ENCODE measurements at regions not wholly inside any gene's neighbourhood (a gene's known extent, or its start where the extent isn't known, plus 50 kb on each side); places are given as distances from the start of the nearest gene placed in this dataset.

GRCh38 chr4:29075366-29075765 is 1644.8 kb upstream of the PCDH7 start:
- Histone ChIP-seq H3K4me1 (no peaks in the 10 kb centered on the region), H3K27me3 (no peaks in the 10 kb centered on the region), H3K4me3 (no peak overlapping the region), H3K9me3 (peaks cover 0 to 19% (median 14%) of the 10 kb centered on the region in 4 donors), H3K27ac (replicated peaks in 1 of 4) (no peak overlapping the region), H3K36me3 (no peaks in the 10 kb centered on the region)
- intact Hi-C loops (cut with DNase I) = no loop called here
- 95% methylated on average over 6 of the region's 6 CpGs for WGBS
- TF ChIP-seq CTCF (IDR thresholded peaks at IDR 0.05) (no peak), EP300 (IDR thresholded peaks at IDR 0.05) (no peak), POLR2A (IDR thresholded peaks at IDR 0.05; ENCODE audit: low read depth) (no peak), POLR2AphosphoS5 (IDR thresholded peaks at IDR 0.05) (no peak)
- no peak for DNase-seq (ENCODE audit: extremely low spot score)

GRCh38 chr4:29079260-29079659 is 1640.9 kb upstream of the PCDH7 start:
- Histone ChIP-seq H3K36me3 (no peaks in the 10 kb centered on the region), H3K4me1 (no peaks in the 10 kb centered on the region), H3K4me3 (no peak overlapping the region), H3K9me3 (no peaks in the 10 kb centered on the region), H3K27me3 (no peaks in the 10 kb centered on the region), H3K27ac (replicated peaks in 1 of 4) (no peak overlapping the region)
- no peak for DNase-seq (ENCODE audit: extremely low spot score)
- intact Hi-C loops (cut with DNase I) = no loop called here
- no peak for TF ChIP-seq POLR2A (IDR thresholded peaks at IDR 0.05; ENCODE audit: low read depth)
- no peak for TF ChIP-seq EP300 (IDR thresholded peaks at IDR 0.05)
- no peak for TF ChIP-seq CTCF (IDR thresholded peaks at IDR 0.05)
- no peak for TF ChIP-seq POLR2AphosphoS5 (IDR thresholded peaks at IDR 0.05)
- 86% methylated on average over 2 of the region's 2 CpGs for WGBS

GRCh38 chr4:29081234-29081955 is 1638.8 kb upstream of the PCDH7 start:
- TF ChIP-seq POLR2AphosphoS5 (IDR thresholded peaks at IDR 0.05) = no peak
- no peak for TF ChIP-seq EP300 (IDR thresholded peaks at IDR 0.05)
- TF ChIP-seq POLR2A (IDR thresholded peaks at IDR 0.05; ENCODE audit: low read depth) = no peak
- TF ChIP-seq CTCF (IDR thresholded peaks at IDR 0.05) = no peak
- H3K27me3 ChIP-seq = no peaks in the 10 kb centered on the region
- H3K36me3 ChIP-seq = no peaks in the 10 kb centered on the region
- no peak overlapping the region for H3K27ac ChIP-seq (replicated peaks in 1 of 4)
- H3K4me1 ChIP-seq = no peaks in the 10 kb centered on the region
- no peaks in the 10 kb centered on the region for H3K9me3 ChIP-seq
- DNase-seq (ENCODE audit: extremely low spot score) = no peak
- intact Hi-C loops (cut with DNase I) = no loop called here
- no peak overlapping the region for H3K4me3 ChIP-seq
- 71% methylated on average over 5 of the region's 5 CpGs for WGBS

GRCh38 chr4:29082684-29083083 is 1637.5 kb upstream of the PCDH7 start:
- Histone ChIP-seq H3K36me3 (no peaks in the 10 kb centered on the region), H3K9me3 (no peaks in the 10 kb centered on the region), H3K4me1 (no peaks in the 10 kb centered on the region), H3K27me3 (no peaks in the 10 kb centered on the region), H3K4me3 (no peak overlapping the region), H3K27ac (replicated peaks in 1 of 4) (no peak overlapping the region)
- TF ChIP-seq POLR2AphosphoS5 (IDR thresholded peaks at IDR 0.05) (no peak), EP300 (IDR thresholded peaks at IDR 0.05) (no peak), CTCF (IDR thresholded peaks at IDR 0.05) (no peak), POLR2A (IDR thresholded peaks at IDR 0.05; ENCODE audit: low read depth) (no peak)
- 65% methylated on average over 5 of the region's 5 CpGs for WGBS
- DNase-seq (ENCODE audit: extremely low spot score) = no peak
- intact Hi-C loops (cut with DNase I) = no loop called here

- no peaks in the 10 kb centered on the region for H3K27me3 ChIP-seq
- H3K36me3 ChIP-seq = no peaks in the 10 kb centered on the region
- no peak overlapping the region for H3K4me3 ChIP-seq
- TF ChIP-seq POLR2AphosphoS5 (IDR thresholded peaks at IDR 0.05) (no peak), EP300 (IDR thresholded peaks at IDR 0.05) (no peak), CTCF (IDR thresholded peaks at IDR 0.05) (no peak), POLR2A (IDR thresholded peaks at IDR 0.05; ENCODE audit: low read depth) (no peak)
- no peak for DNase-seq (ENCODE audit: extremely low spot score)
- no peaks in the 10 kb centered on the region for H3K9me3 ChIP-seq
- intact Hi-C loops (cut with DNase I) = no loop called here
- WGBS = 89% methylated on average over 4 of the region's 4 CpGs
- H3K4me1 ChIP-seq = no peaks in the 10 kb centered on the region
- no peak overlapping the region for H3K27ac ChIP-seq (replicated peaks in 1 of 4)
These were observed 1634.4 kb upstream of the PCDH7 start for GRCh38 chr4:29085748-29086147.

All from esophagus muscularis mucosa (tissue), 4 donors.